ENCODE measurements at regions not wholly inside any gene's neighbourhood (a gene's known extent, or its start where the extent isn't known, plus 50 kb on each side); places are given as distances from the start of the nearest gene placed in this dataset.

DNA sequence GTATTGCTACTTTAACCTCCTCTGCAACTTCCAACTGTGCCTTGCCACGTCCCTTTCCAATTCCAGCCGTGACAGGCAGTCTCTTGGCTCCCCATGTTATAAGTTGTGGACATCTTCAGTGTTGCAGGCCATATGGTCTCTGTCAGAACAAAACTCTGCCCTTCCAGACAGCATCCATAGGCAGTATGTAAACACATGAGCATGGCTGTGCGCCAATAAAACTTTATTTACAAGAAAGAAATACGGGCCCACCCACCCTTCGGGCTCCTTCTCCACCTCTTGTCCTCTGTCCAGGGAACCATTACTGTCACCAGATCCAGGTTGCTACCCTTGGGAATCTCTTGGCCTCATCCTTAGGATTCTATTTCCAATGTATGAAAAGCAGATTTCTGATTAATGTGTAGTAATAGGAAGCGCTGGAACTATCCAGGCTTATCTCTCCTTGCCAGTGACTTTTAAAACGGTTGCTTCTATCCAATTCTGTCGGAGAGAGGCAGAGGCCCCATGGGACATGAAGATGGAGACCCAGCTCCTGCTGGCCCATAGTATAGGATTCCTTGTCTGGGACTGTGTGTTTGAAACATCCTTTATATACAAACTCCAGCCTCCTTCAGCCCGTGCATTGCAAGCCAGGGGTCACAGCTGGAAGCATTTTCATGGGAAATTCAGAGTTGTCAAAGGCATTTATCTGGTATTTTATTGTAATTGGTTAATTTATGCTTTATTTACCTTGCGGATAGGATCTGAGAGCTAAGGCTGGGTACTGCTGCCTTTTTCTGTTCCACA, 114.4 kb downstream of the ZNF664 start:
- TF ChIP-seq, protein P1, sequence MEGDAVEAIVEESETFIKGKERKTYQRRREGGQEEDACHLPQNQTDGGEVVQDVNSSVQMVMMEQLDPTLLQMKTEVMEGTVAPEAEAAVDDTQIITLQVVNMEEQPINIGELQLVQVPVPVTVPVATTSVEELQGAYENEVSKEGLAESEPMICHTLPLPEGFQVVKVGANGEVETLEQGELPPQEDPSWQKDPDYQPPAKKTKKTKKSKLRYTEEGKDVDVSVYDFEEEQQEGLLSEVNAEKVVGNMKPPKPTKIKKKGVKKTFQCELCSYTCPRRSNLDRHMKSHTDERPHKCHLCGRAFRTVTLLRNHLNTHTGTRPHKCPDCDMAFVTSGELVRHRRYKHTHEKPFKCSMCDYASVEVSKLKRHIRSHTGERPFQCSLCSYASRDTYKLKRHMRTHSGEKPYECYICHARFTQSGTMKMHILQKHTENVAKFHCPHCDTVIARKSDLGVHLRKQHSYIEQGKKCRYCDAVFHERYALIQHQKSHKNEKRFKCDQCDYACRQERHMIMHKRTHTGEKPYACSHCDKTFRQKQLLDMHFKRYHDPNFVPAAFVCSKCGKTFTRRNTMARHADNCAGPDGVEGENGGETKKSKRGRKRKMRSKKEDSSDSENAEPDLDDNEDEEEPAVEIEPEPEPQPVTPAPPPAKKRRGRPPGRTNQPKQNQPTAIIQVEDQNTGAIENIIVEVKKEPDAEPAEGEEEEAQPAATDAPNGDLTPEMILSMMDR (optimal IDR thresholded peaks at IDR 0.05 in 1 of 3, IDR thresholded peaks at IDR 0.05 in 1 of 3, conservative IDR thresholded peaks at IDR 0.05 in 1 of 3; ENCODE audit: extremely low read depth in 1 of 3, insufficient read depth in 2 of 3, low read length in 3 of 3), result no peak
- TF ChIP-seq EZH2 (IDR thresholded peaks at IDR 0.05; ENCODE audit: low read length), result no peak

All from keratinocyte (primary cell).